ENCODE measurements at regions not wholly inside any gene's neighbourhood (a gene's known extent, or its start where the extent isn't known, plus 50 kb on each side); places are given as distances from the start of the nearest gene placed in this dataset.

DNA sequence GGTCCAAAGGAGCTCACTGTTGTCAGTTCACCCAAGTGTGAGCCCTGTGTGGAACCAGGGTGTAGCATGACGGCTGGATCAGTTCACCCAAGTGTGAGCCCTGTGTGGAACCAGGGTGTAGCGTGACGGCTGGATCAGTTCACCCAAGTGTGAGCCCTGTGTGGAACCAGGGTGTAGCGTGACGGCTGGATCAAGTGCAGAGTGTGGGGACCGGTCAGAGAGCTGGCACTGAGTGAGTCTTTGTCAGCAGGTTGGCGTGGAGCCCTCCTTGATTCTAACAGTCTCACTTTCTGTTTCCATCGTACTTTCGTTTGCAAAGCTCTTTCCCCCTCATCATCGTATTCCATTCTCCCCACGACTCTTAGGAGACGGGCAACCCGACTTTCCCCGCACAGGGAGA lies 57.9 kb upstream of the DLG1 start:
- Histone ChIP-seq H2AFZ (ENCODE audit: low read depth, low read length) (no peak overlapping the region), H3K9ac (replicated peaks; ENCODE audit: extremely low read depth, insufficient read depth, low read length) (no peak overlapping the region), H3K36me3 (ENCODE audit: control insufficient read depth in 2 of 2, extremely low read depth in 1 of 2, insufficient read depth in 2 of 2, low read length in 2 of 2) (no peaks in the 10 kb centered on the region), H3K4me1 (ENCODE audit: control insufficient read depth, extremely low read depth, insufficient read depth, low read length) (no peaks in the 10 kb centered on the region), H3K79me2 (ENCODE audit: control insufficient read depth, insufficient read depth, low read length) (no peaks in the 10 kb centered on the region), H3K27ac (ENCODE audit: insufficient read depth, low read depth, low read length) (no peak overlapping the region), H3K9me1 (replicated peaks; ENCODE audit: control insufficient read depth, extremely low read depth, insufficient read depth, low read length) (no peaks in the 10 kb centered on the region), H3K4me3 (replicated peaks in 1 of 3; ENCODE audit: insufficient read depth in 1 of 3, low read depth in 1 of 3, low read length in 3 of 3) (no peak overlapping the region), H3K27me3 (ENCODE audit: control insufficient read depth in 2 of 2, insufficient read depth in 2 of 2, low read length in 2 of 2) (peaks cover 0 to 4% of the 10 kb centered on the region in 2 experiments), H4K20me1 (replicated peaks; ENCODE audit: control insufficient read depth, extremely low read depth, insufficient read depth, low read length) (no peaks in the 10 kb centered on the region), H3K4me2 (ENCODE audit: insufficient read depth, low read length) (no peak overlapping the region), H3K9me3 (replicated peaks; ENCODE audit: control insufficient read depth, insufficient read depth, low read length) (no peaks in the 10 kb centered on the region)
- ChIA-PET CTCF (no interaction called here), POLR2A (no interaction called here)
- intact Hi-C loops (cut with micrococcal nuclease): no loop called here
- TF ChIP-seq EZH2 (IDR thresholded peaks at IDR 0.05; ENCODE audit: borderline replicate concordance, low read depth, low read length, severe bottlenecking): no peak
- TF ChIP-seq GATA2 (IDR thresholded peaks at IDR 0.05; ENCODE audit: insufficient read depth, insufficient read length, low read depth, low read length): no peak
- no peak for TF ChIP-seq MYC (IDR thresholded peaks at IDR 0.05; ENCODE audit: low read depth, low read length)
- no peak for TF ChIP-seq JUN (IDR thresholded peaks at IDR 0.05; ENCODE audit: borderline replicate concordance, insufficient read depth, insufficient read length, low read depth)
- no peak for TF ChIP-seq POLR2AphosphoS5 (IDR thresholded peaks at IDR 0.05; ENCODE audit: insufficient read depth, low read depth, low read length)
- TF ChIP-seq FOS (IDR thresholded peaks at IDR 0.05; ENCODE audit: borderline replicate concordance, insufficient read depth, low read length): no peak
- TF ChIP-seq, protein P1, sequence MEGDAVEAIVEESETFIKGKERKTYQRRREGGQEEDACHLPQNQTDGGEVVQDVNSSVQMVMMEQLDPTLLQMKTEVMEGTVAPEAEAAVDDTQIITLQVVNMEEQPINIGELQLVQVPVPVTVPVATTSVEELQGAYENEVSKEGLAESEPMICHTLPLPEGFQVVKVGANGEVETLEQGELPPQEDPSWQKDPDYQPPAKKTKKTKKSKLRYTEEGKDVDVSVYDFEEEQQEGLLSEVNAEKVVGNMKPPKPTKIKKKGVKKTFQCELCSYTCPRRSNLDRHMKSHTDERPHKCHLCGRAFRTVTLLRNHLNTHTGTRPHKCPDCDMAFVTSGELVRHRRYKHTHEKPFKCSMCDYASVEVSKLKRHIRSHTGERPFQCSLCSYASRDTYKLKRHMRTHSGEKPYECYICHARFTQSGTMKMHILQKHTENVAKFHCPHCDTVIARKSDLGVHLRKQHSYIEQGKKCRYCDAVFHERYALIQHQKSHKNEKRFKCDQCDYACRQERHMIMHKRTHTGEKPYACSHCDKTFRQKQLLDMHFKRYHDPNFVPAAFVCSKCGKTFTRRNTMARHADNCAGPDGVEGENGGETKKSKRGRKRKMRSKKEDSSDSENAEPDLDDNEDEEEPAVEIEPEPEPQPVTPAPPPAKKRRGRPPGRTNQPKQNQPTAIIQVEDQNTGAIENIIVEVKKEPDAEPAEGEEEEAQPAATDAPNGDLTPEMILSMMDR (IDR thresholded peaks at IDR 0.05; ENCODE audit: extremely low read depth in 1 of 2, insufficient read depth in 1 of 2, low read depth in 1 of 2, low read length in 2 of 2): no peak
- no peak for TF ChIP-seq POLR2A (IDR thresholded peaks at IDR 0.05; ENCODE audit: low read depth, low read length)
- TF ChIP-seq MAX (IDR thresholded peaks at IDR 0.05; ENCODE audit: insufficient read depth, insufficient read length): no peak
- FAIRE-seq: no peak
- dilution Hi-C loops (cut with MboI; ENCODE audit: extremely low pct_ligation_motif_present, low sequenced_read_pairs): no loop called here
- no TSS peak for BruUV-seq (replicated peaks)
- DNase-seq (ENCODE audit: low read depth, low spot score): no peak

All from endothelial cell of umbilical vein (primary cell).